B cell (primary cell): ENCODE measurements at regions not wholly inside any gene's neighbourhood (a gene's known extent, or its start where the extent isn't known, plus 50 kb on each side); places are given as distances from the start of the nearest gene placed in this dataset.

Source experiments
- EZH2 ChIP-seq: IDR thresholded peaks from 2 replicates; pipeline ENCODE4 v1.6.1; 2012; ENCODE audit warnings: borderline replicate concordance, low read depth, mild to moderate bottlenecking, moderate library complexity, low read length; ENCODE audit not compliant: insufficient read depth, poor library complexity, severe bottlenecking
- TF ChIP-seq, protein P1 (sequence below): fragments of 200-600 bp; IDR thresholded peaks from one replicate; pipeline ENCODE4 v1.8.0; 2022; ENCODE audit warnings: antibody characterized with exemption, mild to moderate bottlenecking

DNA sequence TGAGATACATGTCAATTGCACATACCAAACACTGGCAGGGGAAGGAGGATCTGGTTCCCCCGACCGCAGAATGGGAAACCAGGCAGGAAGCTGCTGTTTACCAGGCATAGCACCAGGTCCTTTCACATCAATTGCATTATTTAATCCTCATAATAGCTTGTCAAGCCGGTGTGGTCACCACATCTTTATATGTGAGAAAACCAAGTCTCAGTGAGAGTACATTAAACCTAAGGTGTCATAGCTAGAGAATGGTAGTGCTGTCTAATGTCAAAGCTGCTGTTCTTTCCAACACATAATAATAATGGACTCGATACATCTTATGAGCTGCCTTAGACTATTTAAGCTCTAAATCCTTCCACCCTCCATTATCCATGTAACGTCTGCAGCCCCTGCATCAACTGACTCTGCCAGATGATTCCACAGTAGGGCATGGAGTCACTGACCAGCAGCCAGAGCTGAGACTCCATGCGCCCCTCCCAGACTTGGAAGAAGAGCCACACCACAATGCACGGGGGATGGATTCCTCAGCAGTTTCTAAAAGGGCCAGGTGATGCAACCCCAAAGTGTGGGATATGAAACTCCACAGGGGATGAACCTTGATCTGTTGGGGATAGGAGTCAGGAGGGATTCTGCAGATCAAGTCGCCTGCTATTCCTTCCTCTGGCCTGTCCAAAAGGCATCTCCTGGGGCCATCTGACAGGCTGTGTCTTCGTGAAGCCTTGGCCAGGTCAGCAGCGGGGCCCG is 71.8 kb downstream of the GPR6 start:
- TF ChIP-seq, protein P1, sequence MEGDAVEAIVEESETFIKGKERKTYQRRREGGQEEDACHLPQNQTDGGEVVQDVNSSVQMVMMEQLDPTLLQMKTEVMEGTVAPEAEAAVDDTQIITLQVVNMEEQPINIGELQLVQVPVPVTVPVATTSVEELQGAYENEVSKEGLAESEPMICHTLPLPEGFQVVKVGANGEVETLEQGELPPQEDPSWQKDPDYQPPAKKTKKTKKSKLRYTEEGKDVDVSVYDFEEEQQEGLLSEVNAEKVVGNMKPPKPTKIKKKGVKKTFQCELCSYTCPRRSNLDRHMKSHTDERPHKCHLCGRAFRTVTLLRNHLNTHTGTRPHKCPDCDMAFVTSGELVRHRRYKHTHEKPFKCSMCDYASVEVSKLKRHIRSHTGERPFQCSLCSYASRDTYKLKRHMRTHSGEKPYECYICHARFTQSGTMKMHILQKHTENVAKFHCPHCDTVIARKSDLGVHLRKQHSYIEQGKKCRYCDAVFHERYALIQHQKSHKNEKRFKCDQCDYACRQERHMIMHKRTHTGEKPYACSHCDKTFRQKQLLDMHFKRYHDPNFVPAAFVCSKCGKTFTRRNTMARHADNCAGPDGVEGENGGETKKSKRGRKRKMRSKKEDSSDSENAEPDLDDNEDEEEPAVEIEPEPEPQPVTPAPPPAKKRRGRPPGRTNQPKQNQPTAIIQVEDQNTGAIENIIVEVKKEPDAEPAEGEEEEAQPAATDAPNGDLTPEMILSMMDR = no peak
- TF ChIP-seq EZH2 = no peak
